ENCODE measurements at regions not wholly inside any gene's neighbourhood (a gene's known extent, or its start where the extent isn't known, plus 50 kb on each side); places are given as distances from the start of the nearest gene placed in this dataset.

DNA sequence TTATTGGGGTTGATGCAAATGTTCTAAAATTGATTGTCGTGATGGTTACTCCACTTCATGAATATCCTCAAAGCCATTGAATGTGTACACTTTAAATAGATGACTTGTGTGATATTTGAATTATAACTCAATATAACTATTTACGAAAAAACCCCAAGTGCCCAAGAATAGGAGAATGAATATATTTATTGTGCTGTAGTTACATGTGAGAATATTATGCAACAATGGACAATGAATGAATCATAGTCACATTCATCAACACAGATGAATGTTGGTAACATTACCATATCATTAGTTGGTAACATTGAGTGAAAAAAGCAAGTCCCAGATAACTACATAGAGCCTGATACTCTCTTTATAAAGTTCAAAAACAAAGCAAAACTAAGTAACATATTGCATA lies 127.8 kb upstream of the UBL3 start:
- no peak overlapping the region for H3K27ac ChIP-seq
- DNase-seq = no peak
- H3K4me1 ChIP-seq = no peaks in the 10 kb centered on the region
- H3K4me3 ChIP-seq = no peak overlapping the region
- H3K27me3 ChIP-seq = no peaks in the 10 kb centered on the region
- H3K36me3 ChIP-seq = no peaks in the 10 kb centered on the region
- H3K9me3 ChIP-seq (replicated peaks) = no peaks in the 10 kb centered on the region

DNA sequence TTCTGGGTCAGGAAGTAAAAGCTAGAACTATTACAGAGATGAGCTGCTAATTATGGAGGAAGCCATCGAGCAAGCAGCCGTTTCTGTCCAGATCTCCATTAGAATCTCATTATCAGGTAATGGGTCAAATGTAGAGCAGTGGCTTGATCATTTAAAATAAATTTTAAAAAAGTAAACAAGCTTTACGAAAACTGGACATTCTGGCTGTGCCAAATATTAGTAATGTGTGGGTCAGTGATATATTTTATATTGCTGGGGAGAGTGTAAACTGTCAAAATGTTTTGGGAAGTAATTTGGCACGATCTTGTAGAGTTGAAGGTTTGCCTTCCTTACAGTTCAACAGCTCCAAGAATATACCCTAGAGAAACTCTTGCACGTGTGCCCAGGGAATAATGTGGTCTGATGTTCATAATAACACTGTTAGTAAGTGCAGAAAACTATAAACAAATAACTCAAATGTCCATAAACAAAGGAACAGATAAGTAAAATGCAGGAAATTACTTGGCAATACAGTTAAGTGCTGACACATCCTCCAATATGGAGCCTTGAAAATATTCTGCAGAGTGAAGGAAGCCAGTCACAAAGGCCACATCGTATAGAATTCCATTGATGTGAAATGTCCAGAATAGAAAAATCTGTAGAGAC lies 127.2 kb upstream of the UBL3 start:
- H3K36me3 ChIP-seq = no peaks in the 10 kb centered on the region
- no peaks in the 10 kb centered on the region for H3K27me3 ChIP-seq
- H3K4me1 ChIP-seq = no peaks in the 10 kb centered on the region
- no peaks in the 10 kb centered on the region for H3K9me3 ChIP-seq (replicated peaks)
- no peak for DNase-seq
- no peak overlapping the region for H3K4me3 ChIP-seq
- H3K27ac ChIP-seq = no peak overlapping the region

DNA sequence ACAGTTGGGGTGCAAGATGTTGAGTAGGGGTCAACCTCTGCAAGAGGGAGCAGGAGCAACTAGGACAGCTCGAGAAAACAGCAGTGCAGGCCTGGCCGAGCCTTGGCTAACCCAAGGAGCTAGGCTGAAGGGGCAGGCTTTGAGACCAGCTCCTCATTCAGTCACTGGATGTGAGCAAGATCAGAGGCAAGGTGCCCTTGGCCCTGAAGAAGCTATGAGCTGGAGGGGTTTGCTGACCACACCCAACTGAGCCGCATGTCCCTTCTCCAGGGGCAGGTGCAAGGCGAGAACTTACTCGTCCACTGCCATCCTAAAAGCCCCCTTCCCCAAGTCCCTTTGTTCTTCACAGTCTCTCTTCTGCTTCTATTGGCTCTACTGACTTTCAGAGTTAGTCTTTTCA lies 126.1 kb upstream of the UBL3 start:
- Histone ChIP-seq H3K4me1 (no peaks in the 10 kb centered on the region), H3K27me3 (no peaks in the 10 kb centered on the region), H3K36me3 (no peaks in the 10 kb centered on the region), H3K9me3 (replicated peaks) (no peaks in the 10 kb centered on the region), H3K27ac (no peak overlapping the region), H3K4me3 (no peak overlapping the region)
- DNase-seq = no peak

DNA sequence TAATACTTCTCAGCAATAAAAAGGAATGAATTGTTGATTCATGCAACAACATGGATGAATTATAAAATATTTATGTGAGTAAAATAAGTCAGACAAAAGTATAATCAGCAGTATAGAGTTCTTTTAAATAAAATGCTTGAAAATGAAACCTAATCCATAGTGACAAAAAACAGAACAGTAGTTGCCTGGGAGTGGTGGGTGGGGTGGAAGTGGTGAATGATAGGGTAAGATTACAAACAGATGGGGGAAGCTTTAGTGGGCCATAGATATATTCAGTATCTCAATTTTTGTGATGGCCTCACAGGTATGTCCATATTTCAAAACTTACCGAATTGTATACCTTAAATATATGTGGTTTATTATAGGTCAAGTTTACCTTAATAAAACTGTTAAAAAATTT lies 124.9 kb upstream of the UBL3 start:
- no peak for DNase-seq
- H3K27ac ChIP-seq = no peak overlapping the region

DNA sequence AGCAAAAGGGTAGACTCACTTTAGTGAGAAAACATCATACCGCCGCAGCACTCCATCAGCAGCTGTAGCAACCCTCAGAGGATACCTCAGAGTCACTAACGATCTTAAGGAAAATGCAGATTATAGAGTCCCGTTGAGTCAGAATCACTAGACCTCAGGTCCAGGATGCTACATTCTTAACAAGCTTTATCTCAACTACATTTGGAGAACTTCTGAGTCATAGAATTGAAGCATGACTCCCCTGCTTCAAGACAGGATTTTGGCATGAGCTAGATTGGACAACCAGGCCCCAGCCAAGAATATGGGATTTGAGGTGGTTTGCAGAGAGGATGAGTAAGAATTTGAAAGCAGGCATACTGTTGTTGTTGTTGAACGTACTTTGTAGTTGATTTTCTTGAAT lies 118.9 kb upstream of the UBL3 start:
- H3K27ac ChIP-seq = no peak overlapping the region
- no peaks in the 10 kb centered on the region for H3K4me1 ChIP-seq
- no peaks in the 10 kb centered on the region for H3K27me3 ChIP-seq
- no peaks in the 10 kb centered on the region for H3K36me3 ChIP-seq
- no peak for DNase-seq
- H3K4me3 ChIP-seq = no peak overlapping the region
- H3K9me3 ChIP-seq (replicated peaks) = peaks cover 6% of the 10 kb centered on the region; the same call in 1 of the 2 replicates

More for the DNA sequence above, 124.9 kb upstream of the UBL3 start:
- H3K4me1 ChIP-seq = no peaks in the 10 kb centered on the region
- no peaks in the 10 kb centered on the region for H3K36me3 ChIP-seq
- H3K9me3 ChIP-seq (replicated peaks) = no peaks in the 10 kb centered on the region
- no peaks in the 10 kb centered on the region for H3K27me3 ChIP-seq
- H3K4me3 ChIP-seq = no peak overlapping the region

DNA sequence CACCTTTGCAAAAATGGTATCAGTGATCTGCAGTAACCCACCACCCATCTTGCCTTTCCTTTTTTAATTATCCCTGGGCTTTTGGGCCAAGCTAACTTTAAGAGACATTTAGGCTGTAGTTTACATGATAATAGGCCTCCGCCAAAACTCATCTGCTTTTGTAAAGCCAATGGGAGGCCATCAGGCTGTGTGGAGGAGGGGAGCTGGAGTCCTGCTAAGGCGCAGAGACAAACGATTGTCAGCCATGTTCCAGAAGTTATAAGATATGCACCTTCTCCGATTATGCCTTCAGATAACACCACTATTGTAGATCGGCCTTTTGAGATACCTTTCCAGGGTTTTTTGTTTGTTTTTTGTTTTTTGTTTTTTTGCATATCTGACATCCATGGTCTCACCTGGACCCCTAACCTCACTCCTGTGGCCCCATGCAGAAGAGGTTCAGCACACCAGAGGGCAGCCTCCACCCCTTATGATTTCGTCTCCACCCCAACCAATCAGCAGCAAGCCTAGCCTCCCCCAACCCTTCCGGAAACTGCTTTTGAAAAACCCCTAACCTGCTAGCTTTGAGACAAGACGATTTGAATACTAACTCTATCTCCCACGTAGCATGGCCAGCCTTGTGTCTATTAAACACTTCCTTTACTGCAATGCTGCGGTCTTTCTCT lies 113.9 kb upstream of the UBL3 start:
- H3K27me3 ChIP-seq = no peaks in the 10 kb centered on the region
- no peak overlapping the region for H3K4me3 ChIP-seq
- H3K36me3 ChIP-seq = no peaks in the 10 kb centered on the region
- peaks cover 6% of the 10 kb centered on the region; the same call in 1 of the 2 replicates for H3K9me3 ChIP-seq (replicated peaks)
- DNase-seq = no peak
- H3K4me1 ChIP-seq = peaks cover 19% of the 10 kb centered on the region
- H3K27ac ChIP-seq = no peak overlapping the region

DNA sequence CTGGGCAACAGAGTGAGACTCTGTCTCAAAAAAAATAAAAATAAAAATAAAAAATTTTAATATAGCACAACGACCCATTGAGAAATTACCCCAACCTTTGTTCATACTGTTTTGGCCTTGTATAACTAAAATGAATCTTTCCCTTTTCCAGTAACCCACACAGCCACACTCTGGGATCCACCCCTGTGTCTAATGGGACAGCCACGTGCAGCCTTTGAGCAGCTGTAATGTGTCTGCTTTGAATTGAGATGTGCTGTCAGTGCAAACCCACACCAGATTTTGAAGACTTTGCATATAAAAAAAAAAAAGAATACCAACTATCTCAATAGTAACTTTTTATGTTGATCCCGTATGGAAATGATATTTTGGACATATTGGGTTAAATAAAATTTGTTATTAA lies 112.7 kb upstream of the UBL3 start:
- H3K4me3 ChIP-seq = no peak overlapping the region
- H3K27ac ChIP-seq = no peak overlapping the region
- no peaks in the 10 kb centered on the region for H3K27me3 ChIP-seq
- no peaks in the 10 kb centered on the region for H3K36me3 ChIP-seq
- peaks cover 6% of the 10 kb centered on the region; the same call in 1 of the 2 replicates for H3K9me3 ChIP-seq (replicated peaks)
- no peak for DNase-seq
- peaks cover 19% of the 10 kb centered on the region for H3K4me1 ChIP-seq

DNA sequence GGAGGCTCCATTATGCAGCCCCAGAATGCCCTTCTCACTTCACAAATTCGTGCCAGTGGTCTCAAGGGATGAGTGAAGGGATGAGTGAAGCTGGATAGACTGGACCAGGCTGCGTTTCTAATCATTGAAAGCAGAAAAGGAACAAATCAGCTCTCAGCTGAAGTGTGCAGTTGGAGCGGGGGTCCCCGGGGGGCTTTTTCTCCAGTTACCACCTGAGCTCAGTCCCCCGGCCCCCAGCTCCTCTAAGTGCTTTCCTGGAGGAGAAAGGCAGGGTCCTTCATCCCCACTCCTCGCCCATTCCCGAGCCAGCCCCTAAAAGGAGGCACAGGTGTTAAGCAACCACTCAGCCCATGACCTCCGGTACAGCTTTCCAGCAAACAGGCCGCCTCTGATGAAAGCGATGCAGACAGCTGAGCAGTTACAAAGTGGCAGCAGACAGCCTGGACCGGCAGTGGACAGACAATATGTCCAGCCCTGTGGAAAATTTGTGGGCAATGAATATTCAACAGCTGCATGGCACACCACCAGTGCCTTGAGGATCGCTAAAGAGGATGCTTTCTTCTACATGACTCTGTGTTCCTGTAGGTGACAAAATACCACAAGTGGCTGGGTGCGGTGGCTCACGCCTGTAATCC lies 110.7 kb upstream of the UBL3 start:
- peak overlapping the region; percentile 73 for H3K27ac ChIP-seq
- peak; percentile 88 to 94 for DNase-seq

DNA sequence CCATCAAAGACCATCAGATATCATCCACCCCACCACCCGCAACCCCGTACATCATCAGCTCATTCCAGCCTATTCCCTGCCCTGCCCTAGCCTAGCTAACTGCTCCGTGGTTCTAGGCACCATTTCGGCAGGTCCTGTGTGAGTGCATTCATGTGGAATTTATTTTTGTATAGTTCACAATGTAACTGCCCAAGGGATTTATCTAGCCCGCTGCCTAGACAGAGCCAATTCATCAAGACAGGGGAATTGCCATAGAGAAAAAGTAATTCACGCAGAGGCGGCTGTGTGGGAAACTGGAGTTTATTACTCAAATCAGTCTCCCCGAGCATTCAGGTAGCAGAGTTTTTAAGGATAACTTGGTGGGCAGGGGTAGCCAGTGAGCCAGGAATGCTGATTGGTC lies 109.2 kb upstream of the UBL3 start:
- H3K36me3 ChIP-seq = no peaks in the 10 kb centered on the region
- no peaks in the 10 kb centered on the region for H3K27me3 ChIP-seq
- no peak for DNase-seq
- H3K27ac ChIP-seq = no peak overlapping the region
- H3K4me3 ChIP-seq = no peak overlapping the region
- H3K4me1 ChIP-seq = peaks cover 27% of the 10 kb centered on the region
- no peaks in the 10 kb centered on the region for H3K9me3 ChIP-seq (replicated peaks)

More for the DNA sequence above, 110.7 kb upstream of the UBL3 start:
- no peaks in the 10 kb centered on the region for H3K36me3 ChIP-seq
- no peaks in the 10 kb centered on the region for H3K27me3 ChIP-seq
- peaks cover 27% of the 10 kb centered on the region for H3K4me1 ChIP-seq
- peak overlapping the region; percentile 24 for H3K4me3 ChIP-seq
- no peaks in the 10 kb centered on the region; the same call in 1 of the 2 replicates for H3K9me3 ChIP-seq (replicated peaks)

DNA sequence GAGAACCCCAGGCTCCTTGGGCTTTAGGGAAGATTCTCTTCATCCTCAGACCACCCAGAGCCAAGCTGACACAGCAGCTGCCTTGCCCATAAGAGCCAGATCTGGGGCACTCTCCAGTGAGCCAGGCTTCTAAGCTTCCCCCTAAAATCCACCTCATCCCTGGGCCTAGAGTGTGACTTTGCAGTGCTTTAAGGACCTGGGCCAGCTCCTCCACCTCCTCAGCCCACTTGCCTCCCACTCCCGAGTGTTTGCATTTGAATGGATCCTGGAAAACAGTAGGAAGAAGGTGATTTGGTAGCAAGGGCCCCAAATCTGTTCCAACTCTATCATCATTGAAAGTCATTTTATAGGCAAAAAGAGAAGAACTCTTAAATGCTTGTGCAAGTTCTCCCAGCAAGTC lies 108.7 kb upstream of the UBL3 start:
- Histone ChIP-seq H3K4me1 (peaks cover 27% of the 10 kb centered on the region), H3K27me3 (no peaks in the 10 kb centered on the region), H3K9me3 (replicated peaks) (no peaks in the 10 kb centered on the region), H3K27ac (no peak overlapping the region), H3K36me3 (no peaks in the 10 kb centered on the region), H3K4me3 (no peak overlapping the region)
- no peak for DNase-seq

DNA sequence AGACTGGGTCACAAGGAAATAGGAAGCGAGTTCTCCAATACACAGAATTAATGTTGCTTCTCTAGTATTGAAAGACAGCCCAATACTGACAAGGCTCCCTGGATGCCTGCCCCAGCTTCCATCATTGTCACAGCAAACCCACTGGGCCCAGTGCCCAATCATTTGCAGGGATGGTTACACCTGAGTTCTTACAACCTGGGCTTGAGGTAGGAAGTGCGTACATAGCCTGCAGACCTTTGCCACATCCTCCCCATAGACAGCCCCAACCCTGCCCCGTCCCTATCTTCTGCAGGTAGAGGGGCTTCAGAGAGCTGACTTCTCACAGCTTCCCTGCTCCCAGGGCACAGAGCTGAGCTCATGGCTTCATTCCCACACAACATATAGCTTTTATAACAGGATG lies 108.1 kb upstream of the UBL3 start:
- Histone ChIP-seq H3K9me3 (replicated peaks) (no peaks in the 10 kb centered on the region), H3K4me1 (peaks cover 27% of the 10 kb centered on the region), H3K4me3 (no peak overlapping the region), H3K27me3 (no peaks in the 10 kb centered on the region), H3K36me3 (no peaks in the 10 kb centered on the region), H3K27ac (no peak overlapping the region)
- no peak for DNase-seq

DNA sequence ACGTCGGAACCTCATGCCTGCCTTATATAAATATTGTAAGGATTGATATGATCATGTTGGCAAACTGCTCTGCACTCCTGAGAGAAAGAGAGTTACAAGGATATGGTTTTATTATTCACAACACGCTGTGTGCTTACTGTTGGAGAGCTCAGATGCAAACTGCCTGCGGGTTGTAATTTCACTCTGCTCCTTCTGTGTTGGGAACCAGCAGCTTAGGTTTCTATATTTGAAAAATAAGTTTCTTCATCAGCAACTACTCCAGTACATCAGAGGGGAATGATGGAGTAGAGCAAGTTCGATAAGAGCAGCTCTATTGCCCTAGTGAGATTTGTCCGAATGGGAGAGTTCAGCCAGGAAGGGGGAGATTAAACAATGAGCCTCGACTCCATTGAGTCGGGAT lies 106.9 kb upstream of the UBL3 start:
- no peak overlapping the region for H3K4me3 ChIP-seq
- H3K36me3 ChIP-seq = no peaks in the 10 kb centered on the region
- H3K27me3 ChIP-seq = no peaks in the 10 kb centered on the region
- peaks cover 25% of the 10 kb centered on the region for H3K4me1 ChIP-seq
- no peak overlapping the region for H3K27ac ChIP-seq
- no peaks in the 10 kb centered on the region for H3K9me3 ChIP-seq (replicated peaks)
- peak in 1 of 2 experiments; percentile 18 for DNase-seq

DNA sequence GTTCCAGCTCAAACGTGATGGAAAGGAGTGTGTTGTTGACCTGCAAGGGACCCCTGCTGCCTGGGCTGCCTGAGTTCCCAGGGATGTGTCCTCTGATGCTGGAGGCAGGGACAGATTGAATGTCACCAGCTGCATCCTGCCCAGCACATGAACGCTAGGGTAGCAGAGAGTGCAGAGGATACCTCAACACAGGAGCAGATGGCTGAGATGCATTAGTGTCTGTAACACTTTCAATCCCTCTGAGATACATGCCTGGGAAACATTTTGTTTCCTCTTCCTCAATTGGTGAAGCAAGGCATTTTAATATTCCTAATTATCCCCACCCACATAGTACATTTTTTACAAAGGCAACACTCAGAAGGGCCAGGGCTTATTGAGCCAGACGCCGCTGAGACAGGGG lies 106.4 kb upstream of the UBL3 start:
- Histone ChIP-seq H3K4me1 (peaks cover 21% of the 10 kb centered on the region), H3K27ac (no peak overlapping the region), H3K27me3 (no peaks in the 10 kb centered on the region), H3K4me3 (no peak overlapping the region), H3K9me3 (replicated peaks) (no peaks in the 10 kb centered on the region; the same call in 1 of the 2 replicates), H3K36me3 (no peaks in the 10 kb centered on the region)
- peak; percentile 38 to 74 for DNase-seq

DNA sequence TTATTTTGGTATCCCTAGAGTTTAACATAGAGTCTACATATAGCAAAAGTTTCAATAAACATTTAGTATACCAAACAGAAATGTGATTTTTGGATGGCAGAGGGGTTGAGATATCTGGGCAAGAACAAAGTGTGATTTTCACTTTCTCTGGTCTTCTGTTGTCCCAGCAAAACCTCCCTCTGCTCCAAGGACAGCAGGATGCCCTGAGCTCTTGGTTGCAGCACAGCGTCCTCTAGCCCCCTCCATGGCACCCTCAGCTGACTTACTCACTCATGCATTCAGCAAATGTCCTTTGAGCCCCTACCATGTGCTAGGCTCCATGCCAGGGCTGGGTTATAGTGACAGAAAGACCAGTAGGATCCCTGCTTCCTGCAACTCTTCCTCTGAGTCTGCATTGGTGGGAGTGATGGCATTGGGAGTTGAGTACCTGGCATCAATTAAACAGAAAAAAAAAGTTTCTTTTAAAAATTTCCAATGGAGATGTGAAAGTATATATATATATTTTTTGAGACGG lies 104.8 kb upstream of the UBL3 start:
- no peak for DNase-seq
- H3K27me3 ChIP-seq = no peaks in the 10 kb centered on the region
- peaks cover 8% of the 10 kb centered on the region for H3K4me1 ChIP-seq
- no peak overlapping the region for H3K4me3 ChIP-seq
- no peaks in the 10 kb centered on the region for H3K36me3 ChIP-seq
- H3K27ac ChIP-seq = no peak overlapping the region
- H3K9me3 ChIP-seq (replicated peaks) = no peaks in the 10 kb centered on the region; the same call in 1 of the 2 replicates

Data from SJCRH30 (cell line).